Fibroblast of lung (primary cell): ENCODE measurements at regions not wholly inside any gene's neighbourhood (a gene's known extent, or its start where the extent isn't known, plus 50 kb on each side); places are given as distances from the start of the nearest gene placed in this dataset.

Source experiments
- DNase-seq, 2 donors: peaks; one replicate each; pipeline versions ENCODE4 v3.0.0 to v3.0.0-alpha.2; 2010; ENCODE audit warnings: low read depth in 2 of 2
- H2AFZ ChIP-seq: 2 replicates; pipeline ENCODE4 v1.5.1; 2012; ENCODE audit warnings: low read length, control low read depth, inconsistent platforms
- H3K27ac ChIP-seq: 2 replicates; pipeline ENCODE4 v1.5.1; 2011; ENCODE audit warnings: low read length, control low read depth; ENCODE audit not compliant: insufficient read depth
- H3K27me3 ChIP-seq: 2 replicates; pipeline ENCODE4 v1.5.1; 2011; ENCODE audit warnings: mild to moderate bottlenecking, low read length; ENCODE audit not compliant: control insufficient read depth, insufficient read depth
- H3K36me3 ChIP-seq: 2 replicates; pipeline ENCODE4 v1.5.1; 2011; ENCODE audit warnings: low read length; ENCODE audit not compliant: control insufficient read depth, insufficient read depth
- H3K4me1 ChIP-seq: 2 replicates; pipeline ENCODE4 v1.5.1; 2011; ENCODE audit warnings: low read length; ENCODE audit not compliant: control insufficient read depth, insufficient read depth; ENCODE audit errors: extremely low read depth
- H3K4me2 ChIP-seq: 2 replicates; pipeline ENCODE4 v1.5.1; 2011; ENCODE audit warnings: low read length, control low read depth; ENCODE audit not compliant: insufficient read depth; ENCODE audit errors: extremely low read depth
- H3K4me3 ChIP-seq, 4 experiments: fragments of 200-600 bp in 1 of 4; sonication (generic) in 1 of 4; replicated peaks in 1 of 4; 2 replicates each; pipeline ENCODE4 v1.5.1; 2011 to 2016; ENCODE audit warnings: low read length in 4 of 4, low read depth in 3 of 4, mild to moderate bottlenecking in 3 of 4, control low read depth in 2 of 4, inconsistent platforms in 1 of 4, mixed read lengths in 1 of 4; ENCODE audit not compliant: insufficient read depth in 1 of 4; ENCODE audit errors: control extremely low read depth in 1 of 4
- H3K79me2 ChIP-seq: 2 replicates; pipeline ENCODE4 v1.5.1; 2012; ENCODE audit warnings: mild to moderate bottlenecking, low read length, inconsistent platforms; ENCODE audit not compliant: control insufficient read depth, insufficient read depth
- H3K9ac ChIP-seq: 2 replicates; pipeline ENCODE4 v1.5.1; 2011; ENCODE audit warnings: mild to moderate bottlenecking, low read length, control low read depth; ENCODE audit not compliant: insufficient read depth
- H3K9me3 ChIP-seq: 2 replicates; pipeline ENCODE4 v1.5.1; 2012; ENCODE audit warnings: low read depth, low read length; ENCODE audit not compliant: control insufficient read depth, insufficient read depth
- H4K20me1 ChIP-seq: 2 replicates; pipeline ENCODE4 v1.5.1; 2011; ENCODE audit warnings: low read length; ENCODE audit not compliant: control insufficient read depth, insufficient read depth; ENCODE audit errors: extremely low read depth
- CTCF ChIP-seq, 2 donors: IDR thresholded peaks in 1 of 2; conservative IDR thresholded peaks in 1 of 2; 1 replicate in 1 of 2; 2 replicates in 1 of 2; pipeline ENCODE4 v1.5.1; 2011 to 2012; ENCODE audit warnings: low read length in 2 of 2, control low read depth in 1 of 2, inconsistent platforms in 1 of 2, low read depth in 1 of 2, mild to moderate bottlenecking in 1 of 2
- EZH2 ChIP-seq: IDR thresholded peaks from 2 replicates; pipeline ENCODE4 v1.5.1; 2012; ENCODE audit warnings: low read length, control low read depth, mild to moderate bottlenecking; ENCODE audit errors: missing control alignments

- DNase-seq = no peak
- Histone ChIP-seq H2AFZ (no peak overlapping the region), H3K79me2 (no peaks in the 10 kb centered on the region), H3K4me2 (no peak overlapping the region), H3K27me3 (no peaks in the 10 kb centered on the region), H3K4me3 (no peak overlapping the region), H3K4me1 (no peaks in the 10 kb centered on the region), H3K9ac (no peak overlapping the region), H4K20me1 (no peaks in the 10 kb centered on the region), H3K9me3 (no peaks in the 10 kb centered on the region), H3K27ac (no peak overlapping the region), H3K36me3 (no peaks in the 10 kb centered on the region)
- no peak for TF ChIP-seq CTCF (conservative IDR thresholded peaks at IDR 0.05 in 1 of 2, IDR thresholded peaks at IDR 0.05 in 1 of 2; ENCODE audit: low read depth in 1 of 2, low read length in 2 of 2)
- no peak for TF ChIP-seq EZH2
Observed at GRCh38 chr21:32212116-32212515, 66.7 kb downstream of the MIS18A start.

GRCh38 chr21:32211306-32211705, 67.5 kb downstream of the MIS18A start:
- Histone ChIP-seq H3K9ac (no peak overlapping the region), H3K9me3 (no peaks in the 10 kb centered on the region), H3K36me3 (no peaks in the 10 kb centered on the region), H3K27me3 (no peaks in the 10 kb centered on the region), H3K4me2 (no peak overlapping the region), H4K20me1 (no peaks in the 10 kb centered on the region), H3K27ac (no peak overlapping the region), H3K4me1 (no peaks in the 10 kb centered on the region), H2AFZ (no peak overlapping the region), H3K4me3 (no peak overlapping the region), H3K79me2 (no peaks in the 10 kb centered on the region)
- TF ChIP-seq CTCF (conservative IDR thresholded peaks at IDR 0.05 in 1 of 2, IDR thresholded peaks at IDR 0.05 in 1 of 2; ENCODE audit: low read depth in 1 of 2, low read length in 2 of 2) (no peak), EZH2 (no peak)
- no peak for DNase-seq

GRCh38 chr21:32209580-32209979, 69.3 kb downstream of the MIS18A start:
- no peak overlapping the region for H3K27ac ChIP-seq
- TF ChIP-seq CTCF (conservative IDR thresholded peaks at IDR 0.05 in 1 of 2, IDR thresholded peaks at IDR 0.05 in 1 of 2; ENCODE audit: low read depth in 1 of 2, low read length in 2 of 2) (no peak), EZH2 (no peak)

More at GRCh38 chr21:32209580-32209979, 69.3 kb downstream of the MIS18A start:
- no peak overlapping the region for H3K9ac ChIP-seq
- DNase-seq = no peak
- no peak overlapping the region for H3K4me2 ChIP-seq
- no peaks in the 10 kb centered on the region for H3K27me3 ChIP-seq
- no peaks in the 10 kb centered on the region for H3K36me3 ChIP-seq
- H4K20me1 ChIP-seq = no peaks in the 10 kb centered on the region
- no peaks in the 10 kb centered on the region for H3K9me3 ChIP-seq
- H3K4me3 ChIP-seq = no peak overlapping the region
- no peaks in the 10 kb centered on the region for H3K4me1 ChIP-seq
- H2AFZ ChIP-seq = no peak overlapping the region
- H3K79me2 ChIP-seq = no peaks in the 10 kb centered on the region
